ENCODE measurements at regions not wholly inside any gene's neighbourhood (a gene's known extent, or its start where the extent isn't known, plus 50 kb on each side); places are given as distances from the start of the nearest gene placed in this dataset.

DNA sequence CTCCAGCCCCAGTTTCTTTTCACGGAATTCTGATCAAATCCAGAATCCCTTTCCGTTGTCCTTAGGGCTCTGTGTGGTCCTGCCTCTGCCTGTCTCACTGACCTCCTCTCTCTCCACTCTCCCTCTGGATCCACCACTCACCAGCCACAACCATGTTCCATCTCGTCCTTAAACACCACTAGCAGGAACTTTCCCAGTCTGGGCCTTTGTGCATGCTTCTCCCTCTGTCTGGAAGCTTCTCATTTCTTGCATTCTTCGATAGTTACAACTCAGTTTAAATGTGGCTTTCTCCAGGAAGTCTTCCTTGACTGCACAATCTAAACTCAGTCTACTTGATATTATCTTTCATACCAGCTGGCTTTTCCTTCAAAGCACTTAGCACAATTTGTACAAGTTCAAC, 117.7 kb upstream of the MSX2 start:
- H3K36me3 ChIP-seq = no peaks in the 10 kb centered on the region
- no peak for TF ChIP-seq POLR2AphosphoS5 (IDR thresholded peaks at IDR 0.05)
- no peak for TF ChIP-seq CTCF (IDR thresholded peaks at IDR 0.05)
- no peak for TF ChIP-seq POLR2A (IDR thresholded peaks at IDR 0.05)
- no peak for TF ChIP-seq EP300 (IDR thresholded peaks at IDR 0.05)
- ATAC-seq = no peak
- H3K4me3 ChIP-seq = no peak overlapping the region
- H3K4me1 ChIP-seq = peaks cover 0 to 9% (median 0%) of the 10 kb centered on the region in 3 donors
- H3K27me3 ChIP-seq = peaks cover 32% of the 10 kb centered on the region
- H3K9me3 ChIP-seq = peaks cover 0 to 17% (median 0%) of the 10 kb centered on the region in 3 donors
- 33 to 58% methylated on average over 4 of the region's 4 CpGs for WGBS, 2 donors (ENCODE audit: low coverage in 1 of 2)
- no peak overlapping the region for H3K27ac ChIP-seq

DNA sequence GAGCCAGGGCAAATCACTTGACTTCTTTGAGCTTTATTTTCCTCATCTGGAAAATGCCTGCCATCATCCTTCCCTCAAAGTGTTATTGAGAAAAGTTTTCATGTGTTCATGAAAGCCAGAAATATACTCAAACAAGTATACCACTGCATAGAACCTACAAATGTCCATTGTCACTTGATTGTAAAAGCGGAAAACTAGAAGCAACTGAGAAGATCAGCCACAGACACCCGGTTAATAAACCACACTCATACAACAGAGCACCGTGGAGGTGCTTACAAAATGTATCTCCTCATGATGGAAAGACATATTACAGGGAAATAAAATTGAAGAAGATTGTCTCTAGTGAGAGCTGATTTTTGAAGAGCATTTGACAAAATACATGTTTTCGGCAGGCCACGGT, 117.2 kb upstream of the MSX2 start:
- Histone ChIP-seq H3K27ac (no peak overlapping the region), H3K4me3 (no peak overlapping the region), H3K4me1 (peaks cover 0 to 9% (median 0%) of the 10 kb centered on the region in 3 donors), H3K27me3 (peaks cover 26% of the 10 kb centered on the region), H3K36me3 (no peaks in the 10 kb centered on the region), H3K9me3 (peaks cover 0 to 17% (median 0%) of the 10 kb centered on the region in 3 donors)
- no peak for ATAC-seq
- TF ChIP-seq CTCF (IDR thresholded peaks at IDR 0.05) (no peak), POLR2A (IDR thresholded peaks at IDR 0.05) (no peak), POLR2AphosphoS5 (IDR thresholded peaks at IDR 0.05) (no peak), EP300 (IDR thresholded peaks at IDR 0.05) (no peak)
- 86 to 88% methylated on average over 5 of the region's 5 CpGs for WGBS, 2 donors (ENCODE audit: low coverage in 1 of 2)

DNA sequence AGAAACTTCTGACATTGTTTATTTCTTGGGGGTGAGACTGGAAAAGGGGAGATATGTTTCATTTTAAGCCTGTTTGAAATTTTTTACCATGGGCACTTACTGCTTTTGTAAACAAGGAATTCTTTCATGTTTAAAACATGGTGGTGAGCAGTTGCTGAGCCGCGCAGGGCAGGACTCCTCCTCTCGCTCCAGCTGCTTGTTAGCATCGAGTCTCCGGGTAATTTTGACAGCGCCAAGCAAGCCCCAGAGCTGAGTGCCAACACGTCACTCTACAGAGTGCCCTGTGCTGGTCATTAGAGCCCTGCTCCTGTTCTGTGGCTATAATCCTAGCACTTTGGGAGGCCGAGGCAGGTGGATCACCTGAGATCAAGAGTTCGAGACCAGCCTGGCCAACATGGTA, 116.5 kb upstream of the MSX2 start:
- no peak for ATAC-seq
- Histone ChIP-seq H3K36me3 (no peaks in the 10 kb centered on the region), H3K27me3 (peaks cover 25% of the 10 kb centered on the region), H3K9me3 (peaks cover 0 to 16% (median 0%) of the 10 kb centered on the region in 3 donors), H3K4me3 (no peak overlapping the region), H3K4me1 (peaks cover 0 to 9% (median 0%) of the 10 kb centered on the region in 3 donors), H3K27ac (no peak overlapping the region)
- WGBS, 2 donors (ENCODE audit: low coverage in 1 of 2) = 35 to 59% methylated on average over 5 to 7 of the region's 9 CpGs
- TF ChIP-seq POLR2A (IDR thresholded peaks at IDR 0.05) = no peak

DNA sequence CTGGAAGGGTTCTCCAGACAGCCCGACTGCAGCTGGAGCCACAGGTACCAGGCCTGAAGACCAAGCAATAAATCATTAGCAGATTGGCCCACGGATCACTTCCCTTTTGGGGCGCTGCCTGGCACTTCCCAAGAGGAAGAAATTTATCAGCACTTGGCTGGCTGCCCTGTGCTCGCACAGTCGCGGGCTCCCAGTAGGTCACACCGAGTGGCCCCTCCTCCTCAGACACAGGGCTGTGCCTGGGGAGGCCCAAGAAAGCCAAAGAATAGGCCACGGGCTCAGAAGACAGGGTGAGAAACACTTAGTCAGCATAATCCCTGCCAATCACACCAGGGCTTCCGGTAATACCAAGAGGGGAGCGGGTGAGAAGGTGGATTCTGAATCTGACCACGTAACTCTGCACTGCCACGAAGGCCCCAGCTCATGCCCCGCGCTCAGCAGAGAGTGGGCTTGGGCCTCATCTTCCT, 115.7 kb upstream of the MSX2 start:
- H3K27me3 ChIP-seq = peaks cover 17% of the 10 kb centered on the region

DNA sequence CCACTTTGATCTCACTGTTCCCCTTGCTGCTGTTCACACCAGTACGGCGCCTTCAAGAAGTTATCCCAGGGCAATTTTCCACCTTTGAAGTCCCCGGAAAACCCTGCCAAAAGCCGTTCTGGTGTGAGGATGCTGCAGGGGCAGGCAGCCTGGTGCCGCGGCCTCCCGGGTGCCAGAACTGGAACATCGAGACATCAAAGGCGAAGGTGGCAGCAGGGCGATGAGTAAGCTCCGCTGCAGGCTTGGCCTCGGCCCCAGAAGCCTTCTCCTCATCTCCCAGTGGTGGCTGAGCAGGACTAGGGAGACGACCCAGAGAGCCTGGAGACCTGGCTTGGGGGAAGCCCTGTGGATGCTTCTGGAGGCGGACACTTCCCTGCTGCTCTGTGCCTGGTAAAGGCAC, 115.3 kb upstream of the MSX2 start:
- no peaks in the 10 kb centered on the region for H3K36me3 ChIP-seq
- peaks cover 0 to 9% (median 0%) of the 10 kb centered on the region in 3 donors for H3K4me1 ChIP-seq
- TF ChIP-seq EP300 (IDR thresholded peaks at IDR 0.05) (no peak), POLR2A (IDR thresholded peaks at IDR 0.05) (no peak), POLR2AphosphoS5 (IDR thresholded peaks at IDR 0.05) (no peak), CTCF (IDR thresholded peaks at IDR 0.05) (no peak)
- ATAC-seq = no peak
- peaks cover 13% of the 10 kb centered on the region for H3K27me3 ChIP-seq
- H3K4me3 ChIP-seq = no peak overlapping the region
- peaks cover 0 to 4% (median 0%) of the 10 kb centered on the region in 3 donors for H3K9me3 ChIP-seq
- WGBS, 2 donors (ENCODE audit: low coverage in 1 of 2) = 80% methylated on average over 1 of the region's 14 CpGs; no CpG with 5 or more reads in 1 of the 2 donors
- H3K27ac ChIP-seq = no peak overlapping the region

More for the DNA sequence above, 115.7 kb upstream of the MSX2 start:
- TF ChIP-seq POLR2AphosphoS5 (IDR thresholded peaks at IDR 0.05) (no peak), CTCF (IDR thresholded peaks at IDR 0.05) (no peak), EP300 (IDR thresholded peaks at IDR 0.05) (no peak), POLR2A (IDR thresholded peaks at IDR 0.05) (no peak)
- WGBS, 2 donors (ENCODE audit: low coverage in 1 of 2) = 19 to 74% methylated on average over 3 to 4 of the region's 14 CpGs
- no peak overlapping the region for H3K27ac ChIP-seq
- ATAC-seq = peak; percentile 31
- peaks cover 0 to 8% (median 0%) of the 10 kb centered on the region in 3 donors for H3K9me3 ChIP-seq
- peaks cover 0 to 9% (median 0%) of the 10 kb centered on the region in 3 donors for H3K4me1 ChIP-seq
- H3K36me3 ChIP-seq = no peaks in the 10 kb centered on the region
- no peak overlapping the region for H3K4me3 ChIP-seq

Measured in gastroesophageal sphincter (tissue), 4 donors.